ENCODE measurements at regions not wholly inside any gene's neighbourhood (a gene's known extent, or its start where the extent isn't known, plus 50 kb on each side); places are given as distances from the start of the nearest gene placed in this dataset.
A peak's percentile ranks its signal among the peaks of the same experiment; 100 is the strongest.
"Not testable (repeated sequence)": the region's sequence is repeated elsewhere in the genome, so short reads cannot be mapped to it uniquely, and the experiment has no call there.

GRCh38 chrX:78603908-78604307 lies 55.2 kb downstream of the RTL3 start:
- no peak for FAIRE-seq

GRCh38 chrX:78595901-78596502 lies 63.1 kb downstream of the RTL3 start:
- no peak for FAIRE-seq

DNA sequence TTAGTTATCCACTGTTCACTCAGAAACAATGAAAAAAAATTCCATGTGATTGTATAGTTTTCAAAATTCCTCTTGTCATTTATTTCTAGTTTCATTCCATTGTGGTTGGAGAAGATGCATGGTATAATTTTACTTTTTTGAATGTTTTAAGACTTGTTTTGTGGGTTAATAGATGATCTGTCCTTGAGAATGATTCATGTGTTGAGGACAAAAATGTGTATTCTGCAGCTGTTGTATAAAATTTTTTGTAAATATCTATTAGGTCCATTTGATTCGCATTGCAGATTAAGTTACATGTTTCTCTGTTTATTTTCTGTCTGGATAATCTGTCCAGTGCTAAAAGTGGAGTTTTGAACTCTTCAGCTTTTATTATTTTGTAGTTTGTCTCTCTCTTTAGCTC lies 65.4 kb downstream of the RTL3 start:
- no peak for FAIRE-seq

DNA sequence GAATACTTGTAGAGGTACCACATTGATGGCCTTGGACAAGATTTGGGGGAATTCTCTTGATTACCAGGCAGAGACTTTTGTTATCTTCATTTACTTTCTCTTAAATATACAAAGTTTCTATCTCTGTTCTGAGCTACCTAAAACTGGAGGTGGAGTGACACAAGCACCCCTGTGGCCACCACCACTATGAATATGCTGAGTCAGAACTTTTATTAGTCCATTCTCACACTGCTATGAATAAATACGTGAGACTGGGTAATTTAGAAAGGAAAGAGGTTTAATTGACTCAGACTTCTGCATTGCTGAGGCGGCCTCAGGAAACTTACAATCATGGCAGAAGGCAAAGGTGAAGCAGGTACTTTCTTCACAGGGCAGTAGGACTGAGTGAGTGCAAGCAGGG lies 67.1 kb downstream of the RTL3 start:
- FAIRE-seq: no peak

- no peak for FAIRE-seq
Observed at GRCh38 chrX:78574306-78574705, 84.8 kb downstream of the RTL3 start.

DNA sequence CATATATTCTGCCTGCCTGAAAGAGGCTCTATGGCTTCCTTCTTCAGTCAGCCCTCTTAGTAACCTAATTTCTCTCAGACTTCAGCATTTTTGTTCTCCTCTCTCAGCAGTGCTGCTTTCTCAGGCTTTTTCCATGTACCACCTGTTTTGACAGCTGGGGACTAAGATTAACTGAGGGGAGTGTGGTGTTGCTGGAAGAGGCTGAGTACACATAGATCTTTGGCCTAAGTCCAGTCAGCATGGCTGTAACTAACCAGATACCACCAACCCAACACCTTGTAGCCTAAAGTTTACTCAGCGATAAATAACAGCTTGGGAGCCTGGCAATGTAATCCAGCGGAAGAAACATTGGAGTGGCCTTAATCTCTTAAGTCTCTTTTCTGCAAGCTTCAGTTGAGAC lies 85.5 kb downstream of the RTL3 start:
- FAIRE-seq: no peak

GRCh38 chrX:78571849-78572248 lies 87.3 kb downstream of the RTL3 start:
- FAIRE-seq: no peak

DNA sequence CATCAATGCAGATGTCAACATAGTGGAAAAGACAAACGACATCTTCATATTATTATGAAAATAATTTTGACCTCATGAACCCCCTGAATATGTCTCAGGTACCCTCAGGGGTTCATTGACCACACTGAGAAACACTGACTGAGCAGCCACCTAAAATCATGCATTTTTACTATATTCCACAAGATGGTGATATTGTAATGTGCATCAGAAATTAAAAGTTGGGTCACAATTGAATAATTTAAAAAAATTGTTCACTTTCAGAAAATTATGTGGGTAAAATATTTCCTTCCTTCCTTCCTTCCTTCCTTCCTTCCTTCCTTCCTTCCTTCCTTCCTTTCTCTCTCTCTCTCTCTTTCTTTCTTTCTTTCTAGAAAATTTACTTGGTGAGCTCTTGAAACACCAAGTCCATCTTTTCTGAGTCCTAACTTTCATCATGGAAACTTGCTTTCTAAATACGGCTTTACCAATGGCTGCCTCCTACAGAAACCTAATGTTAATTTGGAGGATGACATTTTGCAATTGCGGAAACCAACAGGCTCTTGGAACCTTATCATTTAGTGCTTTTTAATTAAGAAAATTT lies 103.6 kb downstream of the RTL3 start:
- FAIRE-seq: peak; percentile 85

GRCh38 chrX:78552628-78553027 lies 106.5 kb downstream of the RTL3 start:
- not testable (repeated sequence) for FAIRE-seq

GRCh38 chrX:78548012-78548411 lies 111.1 kb downstream of the RTL3 start:
- FAIRE-seq: no peak

GRCh38 chrX:78545233-78545632 lies 113.9 kb downstream of the RTL3 start:
- no peak for FAIRE-seq

- no peak for FAIRE-seq
Observed at GRCh38 chrX:78543281-78543680, 115.8 kb downstream of the RTL3 start.

GRCh38 chrX:78540171-78540570 lies 119.0 kb downstream of the RTL3 start:
- FAIRE-seq: no peak

GRCh38 chrX:78534221-78534620 lies 124.9 kb downstream of the RTL3 start:
- FAIRE-seq: no peak

DNA sequence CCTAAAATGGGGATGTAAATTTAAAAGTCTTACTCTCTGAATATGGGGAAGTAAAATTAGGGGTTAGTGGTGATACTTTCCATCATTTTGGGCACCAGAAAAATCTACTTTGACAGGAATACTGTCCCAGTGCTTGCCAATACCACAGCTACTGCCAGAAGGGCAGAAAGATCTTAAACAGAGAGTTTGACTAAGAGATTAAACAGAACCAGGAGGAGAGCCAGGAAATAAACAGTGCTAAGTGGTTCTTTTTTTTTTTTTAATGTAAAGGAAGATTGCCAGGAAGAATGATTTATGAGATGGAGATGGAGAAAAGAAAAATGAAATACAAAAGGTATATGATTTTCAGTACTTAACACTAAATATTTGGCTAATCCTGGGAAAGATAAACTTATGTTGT lies 126.8 kb downstream of the RTL3 start:
- no peak for FAIRE-seq

GRCh38 chrX:78527818-78528217 lies 131.3 kb downstream of the RTL3 start:
- FAIRE-seq: no peak

DNA sequence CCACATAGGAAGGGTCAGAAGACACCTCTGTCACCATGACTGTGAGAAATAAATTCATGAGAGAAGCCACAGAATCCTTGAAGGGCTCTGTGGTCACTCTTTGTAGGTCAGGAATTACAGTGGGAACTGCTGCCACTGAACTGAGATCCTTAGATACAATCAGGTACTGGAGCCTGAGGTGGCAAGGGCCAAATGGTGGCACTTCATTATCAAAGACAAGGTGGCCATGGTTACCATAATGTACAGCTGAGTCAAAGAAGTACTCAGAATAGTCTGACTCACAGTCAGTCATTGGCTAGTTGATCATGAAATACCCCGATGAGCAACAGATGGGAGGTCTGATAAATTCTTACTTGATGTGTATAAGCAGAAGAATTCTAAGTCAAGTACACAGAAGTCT lies 131.9 kb downstream of the RTL3 start:
- no peak for FAIRE-seq

DNA sequence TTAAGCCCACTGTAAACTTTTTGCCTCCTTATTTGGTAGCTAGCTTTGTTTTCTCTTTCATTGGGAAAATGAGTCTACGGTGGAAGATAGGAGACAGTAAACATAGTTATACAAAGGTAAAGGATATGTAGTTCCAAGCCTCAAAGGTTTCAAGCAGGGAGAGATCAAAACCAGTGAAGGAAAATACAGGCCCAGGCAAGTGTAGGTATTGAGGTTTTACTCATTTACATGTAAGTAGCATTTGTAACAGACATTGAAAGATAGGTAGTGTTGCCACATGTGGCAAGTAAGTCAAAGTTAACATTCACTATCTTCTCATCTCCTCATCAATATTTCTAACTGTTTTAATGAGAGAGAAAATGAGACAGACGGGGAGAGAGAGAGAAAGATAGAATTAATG lies 136.5 kb downstream of the RTL3 start:
- FAIRE-seq: no peak

GRCh38 chrX:78517124-78517523 lies 142.0 kb downstream of the RTL3 start:
- no peak for FAIRE-seq

GRCh38 chrX:78514852-78515251 lies 144.3 kb downstream of the RTL3 start:
- no peak for FAIRE-seq

DNA sequence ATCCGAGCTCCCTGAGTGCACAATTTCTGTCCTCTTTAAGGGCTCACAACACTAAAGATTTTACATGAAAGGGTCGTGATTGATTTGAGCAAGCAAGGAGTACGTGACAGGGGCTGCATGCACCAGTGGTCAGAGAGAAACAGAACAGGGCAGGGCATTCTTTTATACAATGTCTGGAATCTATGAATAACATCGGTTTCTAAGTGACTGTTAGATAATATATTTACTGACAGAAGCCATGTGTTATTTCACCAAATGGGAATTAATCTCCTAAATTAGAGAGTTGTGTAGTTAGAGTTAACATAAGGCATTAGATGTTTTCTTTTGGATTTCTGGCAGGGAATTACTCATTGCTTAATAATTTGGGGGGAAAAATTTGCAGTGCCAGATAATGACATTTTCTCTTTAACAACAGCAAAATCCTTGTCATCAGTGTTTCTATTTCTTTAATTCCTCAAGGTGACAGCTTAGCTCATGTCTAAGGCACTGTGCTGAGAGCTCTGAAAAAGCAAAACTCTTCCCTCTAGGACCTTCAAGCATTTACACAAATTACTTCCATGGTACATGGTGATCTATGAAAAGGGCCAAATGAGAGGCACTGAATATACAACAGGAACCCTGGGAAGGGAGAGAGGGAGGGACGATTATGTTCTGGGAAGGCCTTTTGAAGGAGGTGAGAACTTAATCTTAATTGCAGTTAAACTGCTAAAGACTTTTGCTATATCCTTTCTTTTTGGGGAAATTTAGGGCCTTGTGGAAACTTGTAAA lies 145.0 kb downstream of the RTL3 start:
- no peak for FAIRE-seq

DNA sequence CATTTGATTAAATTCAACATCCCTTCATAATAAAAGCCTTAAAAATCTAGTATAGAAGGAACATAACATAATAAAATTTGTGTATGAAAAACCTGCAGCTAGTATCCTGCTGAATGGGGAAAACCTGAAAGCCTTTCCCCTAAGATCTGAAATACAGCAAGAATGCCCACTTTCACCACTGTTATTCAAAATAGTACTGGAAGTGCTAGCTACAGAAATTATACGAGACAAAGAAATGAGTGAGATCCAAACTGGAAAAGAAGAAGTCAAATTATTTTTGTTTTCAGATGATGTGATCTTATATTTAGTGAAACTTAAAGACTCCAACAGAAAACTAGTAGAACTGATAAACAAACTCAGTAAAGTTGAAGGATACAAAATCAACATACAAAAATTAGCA lies 152.9 kb downstream of the RTL3 start:
- FAIRE-seq: no peak

- FAIRE-seq: no peak
Observed at GRCh38 chrX:78496483-78496882, 162.6 kb downstream of the RTL3 start.

DNA sequence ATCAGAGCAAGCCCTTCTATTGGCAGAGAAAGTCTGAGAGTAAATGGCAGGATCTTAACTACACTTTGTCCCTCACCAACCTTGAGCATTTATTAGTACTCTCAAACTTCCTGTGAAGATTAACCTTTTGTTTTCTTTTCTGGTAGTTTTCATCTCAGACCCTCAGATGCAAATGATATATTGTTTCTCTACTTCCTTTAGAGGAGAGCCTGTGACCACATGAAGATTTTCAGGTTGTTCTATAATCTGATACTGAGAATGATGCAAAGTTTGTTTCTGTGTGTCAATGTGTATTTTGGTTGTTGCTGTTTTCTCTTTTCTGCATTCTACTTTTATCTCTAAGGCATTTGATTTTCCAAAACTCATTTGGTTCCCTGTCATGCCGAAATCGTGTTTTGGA lies 165.8 kb upstream of the CYSLTR1 start:
- FAIRE-seq: no peak

DNA sequence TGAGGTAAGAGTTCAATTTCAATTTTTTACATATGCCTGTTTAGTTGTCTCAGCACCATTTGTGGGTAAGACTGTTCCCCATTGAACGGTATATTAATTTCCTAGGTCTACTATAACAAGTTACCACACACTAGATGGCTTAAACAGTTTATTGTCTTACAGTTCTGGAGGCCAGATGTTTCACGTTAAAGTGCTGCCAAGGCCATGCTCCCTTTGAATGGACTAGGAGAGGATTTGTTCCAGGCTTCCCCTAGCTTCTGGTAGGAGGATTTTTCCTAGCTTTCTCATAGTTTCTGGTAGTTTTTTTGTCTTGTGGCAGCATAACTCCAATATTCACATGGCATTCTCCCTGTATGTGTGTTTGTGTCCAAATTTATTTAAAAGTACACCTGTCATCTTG lies 149.3 kb upstream of the CYSLTR1 start:
- FAIRE-seq: no peak
